H1 (cell line): ENCODE measurements at regions not wholly inside any gene's neighbourhood (a gene's known extent, or its start where the extent isn't known, plus 50 kb on each side); places are given as distances from the start of the nearest gene placed in this dataset.

Experiments
- CHD7 ChIP-seq: fragments of 300-600 bp; sonication (generic); IDR thresholded peaks from 2 replicates; pipeline ENCODE4 v1.7.1; 2012; ENCODE audit warnings: low read length, moderate library complexity, mild to moderate bottlenecking, inconsistent platforms; ENCODE audit not compliant: insufficient replicate concordance
- EGR1 ChIP-seq: IDR thresholded peaks from 2 replicates; pipeline ENCODE4 v1.6.1; 2011; ENCODE audit warnings: low read depth, low read length, borderline replicate concordance
- EP300 ChIP-seq, 2 experiments: IDR thresholded peaks; 1 replicate in 1 of 2; 2 replicates in 1 of 2; pipeline ENCODE4 v1.6.1; 2011 to 2012; ENCODE audit warnings: low read depth in 2 of 2, low read length in 2 of 2, mild to moderate bottlenecking in 2 of 2, borderline replicate concordance in 1 of 2, inconsistent platforms in 1 of 2, moderate library complexity in 1 of 2
- JUN ChIP-seq: IDR thresholded peaks from 2 replicates; pipeline ENCODE4 v1.6.1; 2011; ENCODE audit warnings: low read depth, mild to moderate bottlenecking, improper control_type of control experiment, low read length
- MAFK ChIP-seq: IDR thresholded peaks from 2 replicates; pipeline ENCODE4 v1.6.1; 2012; ENCODE audit warnings: low read depth, mild to moderate bottlenecking, improper control_type of control experiment, low read length
- POLR2A ChIP-seq, 2 experiments: IDR thresholded peaks; 1 replicate in 1 of 2; 2 replicates in 1 of 2; pipeline ENCODE4 v1.6.1; 2011; ENCODE audit warnings: low read depth in 2 of 2, low read length in 2 of 2, mild to moderate bottlenecking in 2 of 2; ENCODE audit errors: control extremely low read depth in 1 of 2
- TBP ChIP-seq: IDR thresholded peaks from 2 replicates; pipeline ENCODE4 v1.6.1; 2011; ENCODE audit warnings: low read depth, low read length, improper control_type of control experiment
- ZNF274 ChIP-seq: IDR thresholded peaks from 2 replicates; pipeline ENCODE4 v1.7.0; 2012; ENCODE audit warnings: low read length, borderline replicate concordance; ENCODE audit errors: extremely low read depth

DNA sequence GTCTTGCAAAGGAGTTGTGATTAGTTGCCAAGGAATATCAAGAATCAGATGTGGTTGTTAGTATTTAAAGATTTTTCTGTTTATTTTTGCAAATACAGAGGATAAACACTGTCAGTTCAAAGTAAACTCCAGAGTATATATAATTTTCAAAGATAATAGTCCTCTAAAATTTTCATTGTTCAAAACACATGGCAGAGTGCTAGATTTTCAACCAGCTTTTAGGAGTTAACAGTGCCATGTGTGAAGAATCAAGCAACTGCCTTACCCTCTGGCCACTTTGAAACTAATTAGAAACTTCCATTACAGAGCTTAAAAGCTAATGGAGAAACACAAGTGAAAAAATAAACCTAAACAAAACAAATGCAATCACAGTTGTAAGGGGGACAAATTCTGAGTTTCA, 1605.6 kb upstream of the ZEB2 start (continued):
- TF ChIP-seq CHD7 (no peak), MAFK (no peak), TBP (no peak), EGR1 (no peak), EP300 (IDR thresholded peaks at IDR 0.05; ENCODE audit: borderline replicate concordance in 1 of 2, low read depth in 2 of 2, low read length in 2 of 2) (no peak), POLR2A (IDR thresholded peaks at IDR 0.05; ENCODE audit: control extremely low read depth in 1 of 2, low read depth in 2 of 2, low read length in 2 of 2) (no peak), ZNF274 (no peak), JUN (no peak)
